ENCODE measurements at regions not wholly inside any gene's neighbourhood (a gene's known extent, or its start where the extent isn't known, plus 50 kb on each side); places are given as distances from the start of the nearest gene placed in this dataset.

DNA sequence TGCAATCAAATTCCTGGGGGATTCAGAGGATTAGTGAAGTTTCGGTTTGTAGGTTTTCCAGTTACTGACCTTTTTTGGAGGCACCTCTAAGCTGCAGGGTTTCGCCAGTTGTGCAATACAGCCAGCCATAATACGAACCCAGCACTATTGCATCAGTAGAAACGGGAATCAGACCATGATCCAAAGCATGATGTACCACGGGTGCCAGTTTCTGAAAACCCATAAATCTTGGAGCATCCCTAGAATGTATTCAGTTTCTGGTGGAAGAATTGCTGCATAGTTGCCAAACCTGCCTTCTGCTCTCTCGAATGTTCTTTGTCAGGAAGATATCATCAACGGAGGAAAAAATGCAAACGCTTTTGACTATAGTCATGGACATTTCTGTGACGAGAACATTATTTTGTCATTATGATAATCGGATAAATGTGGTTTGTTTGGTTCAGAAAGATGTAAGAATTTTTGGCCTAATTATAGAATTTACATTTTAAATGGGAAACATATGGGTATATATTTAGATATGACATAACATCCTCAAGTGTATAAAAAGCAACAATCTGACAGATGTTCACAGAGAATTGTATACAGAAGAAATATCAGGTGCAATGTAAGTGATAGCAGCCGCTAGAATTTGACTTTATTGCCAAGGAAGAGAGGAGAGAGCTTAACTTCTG, 186.2 kb upstream of the PRKCQ start:
- H3K9me3 ChIP-seq (ENCODE audit: control insufficient read depth in 2 of 2, insufficient read depth in 1 of 2, low read length in 1 of 2) = peaks cover 0 to 3% of the 10 kb centered on the region in 2 donors
- no peaks in the 10 kb centered on the region for H3K4me1 ChIP-seq (ENCODE audit: control insufficient read depth in 2 of 2, insufficient read depth in 2 of 2, low read length in 2 of 2)
- no peaks in the 10 kb centered on the region for H3K36me3 ChIP-seq (ENCODE audit: control insufficient read depth in 2 of 2, insufficient read depth in 2 of 2, low read length in 1 of 2)
- H3K27ac ChIP-seq (ENCODE audit: low read depth in 1 of 2, low read length in 1 of 2) = no peak overlapping the region
- H3K4me3 ChIP-seq (ENCODE audit: low read length in 2 of 2) = no peak overlapping the region
- no peak for DNase-seq (ENCODE audit: low read depth in 6 of 9, low spot score in 9 of 9)
- H3K27me3 ChIP-seq (ENCODE audit: control insufficient read depth in 2 of 2, insufficient read depth in 1 of 2, low read length in 1 of 2) = no peaks in the 10 kb centered on the region
- WGBS = 95% methylated on average over 11 of the region's 11 CpGs

DNA sequence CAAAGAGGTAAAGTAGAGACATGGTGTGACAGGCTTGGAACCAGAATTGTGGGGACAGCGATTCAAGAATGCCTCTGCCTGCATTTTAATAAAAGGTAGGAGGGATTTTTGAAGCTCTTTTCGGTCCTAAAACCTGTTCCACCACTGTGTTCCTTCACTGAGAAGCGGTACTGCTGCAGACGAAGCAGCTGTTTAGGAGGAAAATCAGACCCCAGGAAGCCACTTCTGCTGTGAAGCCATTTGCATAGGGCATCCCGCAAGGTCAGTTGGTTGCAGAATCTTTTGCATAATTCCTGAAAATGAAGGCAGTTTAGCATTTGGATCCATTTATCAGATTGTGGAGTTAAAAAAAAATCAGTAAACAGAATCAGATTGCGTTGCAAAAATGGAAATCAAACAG, 183.3 kb upstream of the PRKCQ start:
- 75% methylated on average over 6 of the region's 6 CpGs for WGBS
- Histone ChIP-seq H3K36me3 (ENCODE audit: control insufficient read depth in 2 of 2, insufficient read depth in 2 of 2, low read length in 1 of 2) (no peaks in the 10 kb centered on the region), H3K4me3 (ENCODE audit: low read length in 2 of 2) (no peak overlapping the region), H3K27ac (ENCODE audit: low read depth in 1 of 2, low read length in 1 of 2) (no peak overlapping the region), H3K27me3 (ENCODE audit: control insufficient read depth in 2 of 2, insufficient read depth in 1 of 2, low read length in 1 of 2) (no peaks in the 10 kb centered on the region), H3K4me1 (ENCODE audit: control insufficient read depth in 2 of 2, insufficient read depth in 2 of 2, low read length in 2 of 2) (no peaks in the 10 kb centered on the region), H3K9me3 (ENCODE audit: control insufficient read depth in 2 of 2, insufficient read depth in 1 of 2, low read length in 1 of 2) (peaks cover 0 to 3% of the 10 kb centered on the region in 2 donors)
- no peak for DNase-seq (ENCODE audit: low read depth in 6 of 9, low spot score in 9 of 9)

DNA sequence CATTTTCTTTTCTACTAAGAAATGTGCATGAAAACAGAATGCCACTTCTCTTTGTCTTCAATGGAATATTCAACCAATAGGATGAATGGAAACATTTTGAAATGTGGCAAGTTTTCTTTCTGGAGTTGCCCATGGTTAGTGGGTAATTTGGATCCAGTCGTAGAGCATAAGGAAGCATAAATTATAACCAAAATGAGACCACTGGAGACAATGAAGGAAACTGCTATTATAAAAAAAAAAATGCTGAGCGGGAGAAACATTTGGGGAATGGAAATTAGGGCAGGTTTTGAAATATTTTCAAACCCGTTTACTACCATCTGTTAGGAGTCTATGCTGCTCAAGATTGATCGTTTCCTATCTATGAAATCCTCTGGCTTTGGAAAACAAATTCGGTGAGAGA, 182.9 kb upstream of the PRKCQ start:
- DNase-seq (ENCODE audit: low read depth in 6 of 9, low spot score in 9 of 9) = no peak
- Histone ChIP-seq H3K4me3 (ENCODE audit: low read length in 2 of 2) (no peak overlapping the region), H3K27me3 (ENCODE audit: control insufficient read depth in 2 of 2, insufficient read depth in 1 of 2, low read length in 1 of 2) (no peaks in the 10 kb centered on the region), H3K4me1 (ENCODE audit: control insufficient read depth in 2 of 2, insufficient read depth in 2 of 2, low read length in 2 of 2) (no peaks in the 10 kb centered on the region), H3K9me3 (ENCODE audit: control insufficient read depth in 2 of 2, insufficient read depth in 1 of 2, low read length in 1 of 2) (peaks cover 0 to 3% of the 10 kb centered on the region in 2 donors), H3K36me3 (ENCODE audit: control insufficient read depth in 2 of 2, insufficient read depth in 2 of 2, low read length in 1 of 2) (no peaks in the 10 kb centered on the region), H3K27ac (ENCODE audit: low read depth in 1 of 2, low read length in 1 of 2) (no peak overlapping the region)
- 57% methylated on average over 5 of the region's 5 CpGs for WGBS

DNA sequence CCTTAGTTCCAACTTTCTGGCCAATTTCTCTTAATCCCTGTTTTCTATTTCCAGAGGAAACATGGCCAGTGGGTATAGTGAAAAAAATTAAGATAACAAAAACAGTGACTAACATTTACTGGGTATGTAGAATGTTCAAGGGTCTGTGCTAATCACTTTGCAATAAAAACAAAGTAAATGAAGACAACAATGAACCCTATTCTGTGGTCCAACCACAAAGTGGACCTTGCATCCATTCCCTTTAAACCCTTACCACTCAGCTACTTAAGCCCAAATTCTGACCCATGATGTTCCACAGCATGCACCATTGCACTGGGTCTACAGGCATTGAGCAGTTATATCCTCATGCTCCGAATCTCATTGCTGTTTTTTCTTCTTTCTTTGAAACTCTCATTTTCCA, 179.9 kb upstream of the PRKCQ start:
- Histone ChIP-seq H3K36me3 (ENCODE audit: control insufficient read depth in 2 of 2, insufficient read depth in 2 of 2, low read length in 1 of 2) (no peaks in the 10 kb centered on the region), H3K27ac (ENCODE audit: low read depth in 1 of 2, low read length in 1 of 2) (no peak overlapping the region), H3K9me3 (ENCODE audit: control insufficient read depth in 2 of 2, insufficient read depth in 1 of 2, low read length in 1 of 2) (peaks cover 0 to 3% of the 10 kb centered on the region in 2 donors), H3K4me3 (ENCODE audit: low read length in 2 of 2) (no peak overlapping the region), H3K4me1 (ENCODE audit: control insufficient read depth in 2 of 2, insufficient read depth in 2 of 2, low read length in 2 of 2) (peaks cover 16 to 24% of the 10 kb centered on the region in 2 donors), H3K27me3 (ENCODE audit: control insufficient read depth in 2 of 2, insufficient read depth in 1 of 2, low read length in 1 of 2) (no peaks in the 10 kb centered on the region)
- no peak for DNase-seq (ENCODE audit: low read depth in 6 of 9, low spot score in 9 of 9)
- 96% methylated on average over 1 of the region's 1 CpG for WGBS

DNA sequence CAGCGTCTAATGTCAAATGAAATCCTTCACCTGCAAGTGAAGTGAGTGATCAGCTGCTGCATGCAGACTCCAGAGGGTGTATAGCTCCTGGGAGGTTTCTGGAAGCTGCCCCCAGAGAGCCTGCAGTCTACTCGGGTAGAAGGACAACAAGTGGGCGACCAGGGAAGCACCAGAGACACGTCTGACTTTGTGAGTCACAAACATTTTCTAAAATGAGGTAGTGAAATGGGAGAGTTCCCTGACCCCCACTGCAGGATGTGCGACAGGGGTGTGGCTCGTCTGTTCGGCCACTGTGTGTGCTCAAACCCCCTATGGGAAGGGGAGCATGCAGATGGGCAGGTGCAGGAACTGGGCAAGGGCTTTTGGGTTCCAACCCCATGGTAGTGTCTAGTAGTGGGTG, 177.1 kb upstream of the PRKCQ start:
- H3K27ac ChIP-seq (ENCODE audit: low read depth in 1 of 2, low read length in 1 of 2) = no peak overlapping the region
- no peaks in the 10 kb centered on the region for H3K27me3 ChIP-seq (ENCODE audit: control insufficient read depth in 2 of 2, insufficient read depth in 1 of 2, low read length in 1 of 2)
- H3K9me3 ChIP-seq (ENCODE audit: control insufficient read depth in 2 of 2, insufficient read depth in 1 of 2, low read length in 1 of 2) = peaks cover 0 to 3% of the 10 kb centered on the region in 2 donors
- peak in 1 of 9 donors; percentile 32 for DNase-seq (ENCODE audit: low read depth in 6 of 9, low spot score in 9 of 9)
- WGBS = 70% methylated on average over 7 of the region's 7 CpGs
- H3K36me3 ChIP-seq (ENCODE audit: control insufficient read depth in 2 of 2, insufficient read depth in 2 of 2, low read length in 1 of 2) = no peaks in the 10 kb centered on the region
- no peak overlapping the region for H3K4me3 ChIP-seq (ENCODE audit: low read length in 2 of 2)
- H3K4me1 ChIP-seq (ENCODE audit: control insufficient read depth in 2 of 2, insufficient read depth in 2 of 2, low read length in 2 of 2) = peaks cover 21 to 33% of the 10 kb centered on the region in 2 donors

DNA sequence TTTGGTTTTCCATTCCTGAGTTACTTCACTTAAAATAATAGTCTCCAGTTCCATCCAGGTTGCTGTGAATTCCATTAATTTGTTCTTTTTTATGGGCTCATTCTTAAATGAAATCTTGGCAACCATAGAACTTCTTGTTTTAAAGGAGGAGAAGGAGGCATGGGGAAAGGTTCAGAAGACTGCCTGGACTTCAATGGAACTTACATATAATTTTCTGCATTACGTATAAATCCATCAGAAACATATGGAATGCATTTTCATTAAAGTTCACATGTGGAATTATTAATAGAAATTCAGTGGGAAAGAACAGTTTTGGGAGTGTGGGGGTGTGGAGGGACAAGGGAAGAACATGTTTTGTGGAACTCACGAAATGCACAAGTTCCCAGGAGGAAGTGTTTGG, 176.6 kb upstream of the PRKCQ start:
- WGBS = 95% methylated on average over 2 of the region's 2 CpGs
- Histone ChIP-seq H3K27me3 (ENCODE audit: control insufficient read depth in 2 of 2, insufficient read depth in 1 of 2, low read length in 1 of 2) (no peaks in the 10 kb centered on the region), H3K36me3 (ENCODE audit: control insufficient read depth in 2 of 2, insufficient read depth in 2 of 2, low read length in 1 of 2) (no peaks in the 10 kb centered on the region), H3K9me3 (ENCODE audit: control insufficient read depth in 2 of 2, insufficient read depth in 1 of 2, low read length in 1 of 2) (peaks cover 0 to 3% of the 10 kb centered on the region in 2 donors), H3K27ac (ENCODE audit: low read depth in 1 of 2, low read length in 1 of 2) (peak overlapping the region in 1 of 2 donors; percentile 89), H3K4me1 (ENCODE audit: control insufficient read depth in 2 of 2, insufficient read depth in 2 of 2, low read length in 2 of 2) (peaks cover 21 to 33% of the 10 kb centered on the region in 2 donors), H3K4me3 (ENCODE audit: low read length in 2 of 2) (no peak overlapping the region)
- no peak for DNase-seq (ENCODE audit: low read depth in 6 of 9, low spot score in 9 of 9)

DNA sequence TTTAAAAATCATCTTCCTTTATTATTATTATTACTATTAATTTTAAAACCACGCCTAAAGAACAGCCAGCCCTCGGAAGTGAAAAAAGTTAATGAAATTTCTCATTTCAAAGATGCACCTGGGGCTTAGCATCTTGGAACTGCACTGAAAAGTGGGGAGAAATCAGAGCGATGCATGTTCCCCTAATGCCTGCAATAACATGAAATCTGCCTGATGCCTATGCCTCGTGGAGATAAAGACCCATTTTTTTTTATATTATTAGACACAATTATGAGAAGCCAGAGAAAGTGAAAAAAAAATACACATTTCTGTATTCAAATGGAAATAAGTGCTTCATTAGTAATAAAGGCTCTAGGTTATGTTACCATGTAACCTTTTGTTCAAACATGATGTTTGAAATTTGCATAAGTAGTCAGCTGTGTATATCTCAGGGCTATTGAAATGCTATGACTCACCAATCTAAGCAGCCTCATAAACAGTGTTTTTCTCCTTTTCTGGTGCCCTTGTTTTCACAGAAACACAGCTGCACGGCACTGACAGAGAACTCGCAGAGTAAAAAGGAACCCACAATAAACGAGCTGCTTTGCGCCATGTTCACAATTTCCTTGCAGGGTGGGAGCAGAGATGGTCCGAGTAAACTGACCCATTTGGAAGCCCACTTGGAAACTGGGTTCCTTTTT, 175.8 kb upstream of the PRKCQ start:
- Histone ChIP-seq H3K27ac (ENCODE audit: low read depth in 1 of 2, low read length in 1 of 2) (peak overlapping the region; percentile 61 to 89), H3K9me3 (ENCODE audit: control insufficient read depth in 2 of 2, insufficient read depth in 1 of 2, low read length in 1 of 2) (peaks cover 0 to 3% of the 10 kb centered on the region in 2 donors), H3K36me3 (ENCODE audit: control insufficient read depth in 2 of 2, insufficient read depth in 2 of 2, low read length in 1 of 2) (no peaks in the 10 kb centered on the region), H3K4me3 (ENCODE audit: low read length in 2 of 2) (no peak overlapping the region), H3K27me3 (ENCODE audit: control insufficient read depth in 2 of 2, insufficient read depth in 1 of 2, low read length in 1 of 2) (no peaks in the 10 kb centered on the region), H3K4me1 (ENCODE audit: control insufficient read depth in 2 of 2, insufficient read depth in 2 of 2, low read length in 2 of 2) (peaks cover 21 to 33% of the 10 kb centered on the region in 2 donors)
- DNase-seq (ENCODE audit: low read depth in 6 of 9, low spot score in 9 of 9) = peak; percentile 34 to 87 (median 55)
- 46% methylated on average over 9 of the region's 9 CpGs for WGBS

DNA sequence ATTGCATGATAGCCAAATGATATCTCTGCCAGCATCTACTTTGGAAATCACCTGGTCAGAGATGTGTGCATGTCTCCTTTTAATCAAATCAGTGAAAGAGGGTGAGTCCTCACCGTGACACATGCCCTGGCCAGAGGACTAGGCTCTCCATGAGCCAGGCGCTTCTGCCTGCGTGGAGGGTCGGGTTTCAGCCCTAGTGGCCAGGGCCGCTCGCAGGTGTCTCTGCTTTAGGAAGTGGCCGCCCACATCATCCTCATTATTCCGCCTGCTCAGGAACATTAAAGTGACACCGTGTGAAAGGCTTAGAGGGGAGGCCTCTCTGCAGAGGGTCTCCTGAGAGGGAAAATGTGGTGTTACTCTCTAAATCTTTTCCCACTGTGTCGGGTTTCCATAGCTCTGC, 173.6 kb upstream of the PRKCQ start:
- DNase-seq (ENCODE audit: low read depth in 6 of 9, low spot score in 9 of 9) = no peak
- Histone ChIP-seq H3K27me3 (ENCODE audit: control insufficient read depth in 2 of 2, insufficient read depth in 1 of 2, low read length in 1 of 2) (peaks cover 0 to 2% of the 10 kb centered on the region in 2 donors), H3K27ac (ENCODE audit: low read depth in 1 of 2, low read length in 1 of 2) (no peak overlapping the region), H3K36me3 (ENCODE audit: control insufficient read depth in 2 of 2, insufficient read depth in 2 of 2, low read length in 1 of 2) (no peaks in the 10 kb centered on the region), H3K4me3 (ENCODE audit: low read length in 2 of 2) (no peak overlapping the region), H3K9me3 (ENCODE audit: control insufficient read depth in 2 of 2, insufficient read depth in 1 of 2, low read length in 1 of 2) (no peaks in the 10 kb centered on the region), H3K4me1 (ENCODE audit: control insufficient read depth in 2 of 2, insufficient read depth in 2 of 2, low read length in 2 of 2) (peaks cover 21 to 33% of the 10 kb centered on the region in 2 donors)
- 87% methylated on average over 10 of the region's 10 CpGs for WGBS

DNA sequence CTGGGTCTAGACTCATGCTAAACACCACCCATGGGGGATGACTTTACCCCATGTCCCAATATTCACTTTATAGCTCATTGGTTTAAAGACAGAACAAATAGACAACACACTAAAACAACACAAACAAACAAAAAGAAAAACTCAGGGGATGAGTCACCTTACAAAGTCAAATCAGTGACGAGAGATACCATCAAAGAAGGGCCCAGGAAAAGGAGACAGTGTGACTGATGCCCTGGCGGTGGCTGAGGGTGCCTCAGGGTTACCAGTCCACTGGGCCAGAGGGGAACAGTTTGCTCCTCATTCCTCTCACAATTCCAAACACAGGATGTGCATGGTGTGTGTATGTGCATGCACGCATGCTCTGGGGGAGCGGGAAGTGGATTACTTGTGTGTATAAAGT, 171.3 kb upstream of the PRKCQ start:
- DNase-seq (ENCODE audit: low read depth in 6 of 9, low spot score in 9 of 9) = no peak
- no peak overlapping the region for H3K4me3 ChIP-seq (ENCODE audit: low read length in 2 of 2)
- peaks cover 0 to 2% of the 10 kb centered on the region in 2 donors for H3K27me3 ChIP-seq (ENCODE audit: control insufficient read depth in 2 of 2, insufficient read depth in 1 of 2, low read length in 1 of 2)
- H3K4me1 ChIP-seq (ENCODE audit: control insufficient read depth in 2 of 2, insufficient read depth in 2 of 2, low read length in 2 of 2) = peaks cover 10 to 18% of the 10 kb centered on the region in 2 donors
- no peaks in the 10 kb centered on the region for H3K9me3 ChIP-seq (ENCODE audit: control insufficient read depth in 2 of 2, insufficient read depth in 1 of 2, low read length in 1 of 2)
- 96% methylated on average over 4 of the region's 4 CpGs for WGBS
- no peaks in the 10 kb centered on the region for H3K36me3 ChIP-seq (ENCODE audit: control insufficient read depth in 2 of 2, insufficient read depth in 2 of 2, low read length in 1 of 2)
- no peak overlapping the region for H3K27ac ChIP-seq (ENCODE audit: low read depth in 1 of 2, low read length in 1 of 2)
